Prostate gland (tissue), 2 donors: ENCODE measurements at regions not wholly inside any gene's neighbourhood (a gene's known extent, or its start where the extent isn't known, plus 50 kb on each side); places are given as distances from the start of the nearest gene placed in this dataset.

Experiments used
- POLR2A ChIP-seq: fragments of 450-650 bp; IDR thresholded peaks from one replicate; pipeline ENCODE4 v1.6.1; 2016; ENCODE audit warnings: antibody characterized with exemption, mild to moderate bottlenecking
- POLR2AphosphoS5 ChIP-seq: sonication (generic); formaldehyde crosslinking; IDR thresholded peaks from one replicate; pipeline ENCODE4 v1.6.1; 2017; ENCODE audit warnings: antibody characterized with exemption
- TF ChIP-seq, protein P1 (sequence below), 4 experiments: fragments of 200-600 bp in 2 of 4; fragments of 450-650 bp in 2 of 4; sonication (generic) in 2 of 4; IDR thresholded peaks; 1 replicate in 3 of 4; 2 replicates in 1 of 4; pipeline ENCODE4 v1.5.1; 2016 to 2019; ENCODE audit warnings: antibody characterized with exemption in 4 of 4, mild to moderate bottlenecking in 2 of 4, moderate library complexity in 2 of 4

GRCh38 chr22:48426466-48427380 is 1401.0 kb downstream of the BRD1 start:
- TF ChIP-seq, protein P1, sequence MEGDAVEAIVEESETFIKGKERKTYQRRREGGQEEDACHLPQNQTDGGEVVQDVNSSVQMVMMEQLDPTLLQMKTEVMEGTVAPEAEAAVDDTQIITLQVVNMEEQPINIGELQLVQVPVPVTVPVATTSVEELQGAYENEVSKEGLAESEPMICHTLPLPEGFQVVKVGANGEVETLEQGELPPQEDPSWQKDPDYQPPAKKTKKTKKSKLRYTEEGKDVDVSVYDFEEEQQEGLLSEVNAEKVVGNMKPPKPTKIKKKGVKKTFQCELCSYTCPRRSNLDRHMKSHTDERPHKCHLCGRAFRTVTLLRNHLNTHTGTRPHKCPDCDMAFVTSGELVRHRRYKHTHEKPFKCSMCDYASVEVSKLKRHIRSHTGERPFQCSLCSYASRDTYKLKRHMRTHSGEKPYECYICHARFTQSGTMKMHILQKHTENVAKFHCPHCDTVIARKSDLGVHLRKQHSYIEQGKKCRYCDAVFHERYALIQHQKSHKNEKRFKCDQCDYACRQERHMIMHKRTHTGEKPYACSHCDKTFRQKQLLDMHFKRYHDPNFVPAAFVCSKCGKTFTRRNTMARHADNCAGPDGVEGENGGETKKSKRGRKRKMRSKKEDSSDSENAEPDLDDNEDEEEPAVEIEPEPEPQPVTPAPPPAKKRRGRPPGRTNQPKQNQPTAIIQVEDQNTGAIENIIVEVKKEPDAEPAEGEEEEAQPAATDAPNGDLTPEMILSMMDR (IDR thresholded peaks at IDR 0.05), result no peak
- TF ChIP-seq POLR2A (no peak), POLR2AphosphoS5 (no peak)
